HG02623 (cell line): ENCODE measurements at regions not wholly inside any gene's neighbourhood (a gene's known extent, or its start where the extent isn't known, plus 50 kb on each side); places are given as distances from the start of the nearest gene placed in this dataset.

Experiments used
- ATAC-seq: cut with Tn5 transposase; IDR thresholded peaks from one replicate; pipeline ENCODE4 v1.9.1; 2021; ENCODE audit warnings: moderate library complexity; ENCODE audit not compliant: unreplicated experiment

GRCh38 chr6:14932485-14933182 lies 313.2 kb upstream of the JARID2 start:
- ATAC-seq, result no peak

- no peak for ATAC-seq
These were observed 312.7 kb upstream of the JARID2 start for GRCh38 chr6:14933183-14933544.

- no peak for ATAC-seq
These were observed 311.9 kb upstream of the JARID2 start for GRCh38 chr6:14934013-14934412.

- ATAC-seq, result no peak
These were observed 311.0 kb upstream of the JARID2 start for GRCh38 chr6:14934844-14935243.

GRCh38 chr6:14936861-14937260 lies 309.0 kb upstream of the JARID2 start:
- ATAC-seq, result no peak

GRCh38 chr6:14943116-14943515 lies 302.8 kb upstream of the JARID2 start:
- ATAC-seq, result no peak

GRCh38 chr6:14944593-14944992 lies 301.3 kb upstream of the JARID2 start:
- ATAC-seq, result no peak

- no peak for ATAC-seq
These were observed 300.2 kb upstream of the JARID2 start for GRCh38 chr6:14945461-14946185.

GRCh38 chr6:14946753-14947152 lies 299.1 kb upstream of the JARID2 start:
- ATAC-seq, result no peak

GRCh38 chr6:14948586-14949245 lies 297.2 kb upstream of the JARID2 start:
- ATAC-seq, result no peak

GRCh38 chr6:14950103-14950969 lies 295.5 kb upstream of the JARID2 start:
- ATAC-seq, result no peak

GRCh38 chr6:14950970-14951276 lies 294.9 kb upstream of the JARID2 start:
- ATAC-seq, result no peak

- no peak for ATAC-seq
These were observed 294.2 kb upstream of the JARID2 start for GRCh38 chr6:14951704-14952103.

- no peak for ATAC-seq
These were observed 292.0 kb upstream of the JARID2 start for GRCh38 chr6:14953836-14954235.

GRCh38 chr6:14957355-14958059 lies 288.4 kb upstream of the JARID2 start:
- no peak for ATAC-seq

GRCh38 chr6:14959324-14959885 lies 286.5 kb upstream of the JARID2 start:
- ATAC-seq, result no peak

GRCh38 chr6:14964556-14965270 lies 281.2 kb upstream of the JARID2 start:
- no peak for ATAC-seq

- ATAC-seq, result no peak
These were observed 280.3 kb upstream of the JARID2 start for GRCh38 chr6:14965424-14966075.
